ENCODE measurements at regions not wholly inside any gene's neighbourhood (a gene's known extent, or its start where the extent isn't known, plus 50 kb on each side); places are given as distances from the start of the nearest gene placed in this dataset.

- no peak for TF ChIP-seq CTCF (IDR thresholded peaks at IDR 0.05)
Measured at GRCh38 chr6:126419901-126420300, 80.0 kb downstream of the CENPW start.

GRCh38 chr6:126422912-126423311 is 83.0 kb downstream of the CENPW start:
- peak; percentile 34 for TF ChIP-seq CTCF (IDR thresholded peaks at IDR 0.05)

DNA sequence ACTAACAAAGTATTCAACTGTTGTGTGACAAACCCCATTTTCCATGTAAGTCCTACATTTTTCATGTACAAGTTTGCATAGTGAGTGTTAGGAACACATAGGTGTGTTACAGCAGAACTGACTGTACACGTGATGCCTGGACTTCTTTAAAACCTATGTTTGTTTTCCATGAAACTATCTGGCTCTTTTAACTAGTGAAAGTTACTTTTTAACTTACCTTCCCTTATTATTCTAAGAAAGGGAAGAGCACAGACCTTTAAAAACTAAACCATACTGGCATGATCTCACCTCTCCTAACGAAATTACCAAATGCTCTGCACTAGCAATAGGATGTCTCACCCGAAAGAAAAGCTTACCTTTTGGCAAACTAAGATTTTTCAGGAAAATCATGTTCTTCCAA is 87.8 kb downstream of the CENPW start:
- TF ChIP-seq CTCF (IDR thresholded peaks at IDR 0.05) = no peak

- no peak for TF ChIP-seq CTCF (IDR thresholded peaks at IDR 0.05)
Measured at GRCh38 chr6:126429866-126430265, 90.0 kb downstream of the CENPW start.

DNA sequence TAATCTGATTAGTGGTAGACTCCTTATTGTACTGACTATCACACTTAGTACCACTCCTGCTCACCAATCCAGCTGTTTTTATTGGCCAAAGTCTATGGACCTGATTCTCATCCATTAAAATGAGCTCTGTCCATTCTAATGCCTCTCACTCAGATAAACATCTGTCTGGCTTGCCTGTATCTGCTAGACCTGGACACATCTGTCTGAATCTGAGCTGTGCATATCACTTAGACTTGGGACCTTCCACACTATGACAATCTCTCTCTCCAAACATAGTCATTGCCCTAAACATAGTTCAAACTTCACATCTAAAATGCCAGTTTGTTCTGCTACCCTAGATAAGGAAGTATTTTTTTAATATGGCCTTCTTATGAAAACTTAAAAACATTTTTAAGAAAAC is 92.6 kb downstream of the CENPW start:
- no peak for TF ChIP-seq CTCF (IDR thresholded peaks at IDR 0.05)

DNA sequence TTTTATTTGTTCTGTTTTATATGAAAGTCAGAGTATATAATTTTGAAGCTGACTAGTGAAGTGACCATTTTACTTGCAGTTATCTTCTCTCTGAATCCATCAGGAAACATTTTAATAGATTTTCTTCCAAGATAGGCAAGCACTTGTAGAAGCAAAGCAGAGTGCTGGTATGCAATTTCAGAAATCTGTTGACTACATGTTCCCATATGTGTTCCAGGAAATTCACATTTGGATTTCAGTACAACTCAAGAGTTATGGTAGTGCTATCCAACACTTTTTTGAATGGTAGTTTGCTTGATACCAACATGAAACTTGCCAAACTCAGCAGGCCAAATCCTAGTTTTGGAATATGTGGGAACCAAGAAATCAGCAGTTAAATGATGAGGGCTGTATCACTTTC is 94.0 kb downstream of the CENPW start:
- TF ChIP-seq CTCF (IDR thresholded peaks at IDR 0.05) = no peak

GRCh38 chr6:126437205-126437604 is 97.3 kb downstream of the CENPW start:
- TF ChIP-seq CTCF (IDR thresholded peaks at IDR 0.05) = no peak

GRCh38 chr6:126439040-126439439 is 99.1 kb downstream of the CENPW start:
- no peak for TF ChIP-seq CTCF (IDR thresholded peaks at IDR 0.05)

All from LNCAP (cell line).